IPS-11a (cell line): ENCODE measurements at regions not wholly inside any gene's neighbourhood (a gene's known extent, or its start where the extent isn't known, plus 50 kb on each side); places are given as distances from the start of the nearest gene placed in this dataset.
"Not testable (repeated sequence)": the region's sequence is repeated elsewhere in the genome, so short reads cannot be mapped to it uniquely, and the experiment has no call there.

Experiments
- H3K4me3 ChIP-seq: one replicate; pipeline ENCODE4 v1.5.1; 2013; ENCODE audit warnings: low read depth, low read length, control low read depth

DNA sequence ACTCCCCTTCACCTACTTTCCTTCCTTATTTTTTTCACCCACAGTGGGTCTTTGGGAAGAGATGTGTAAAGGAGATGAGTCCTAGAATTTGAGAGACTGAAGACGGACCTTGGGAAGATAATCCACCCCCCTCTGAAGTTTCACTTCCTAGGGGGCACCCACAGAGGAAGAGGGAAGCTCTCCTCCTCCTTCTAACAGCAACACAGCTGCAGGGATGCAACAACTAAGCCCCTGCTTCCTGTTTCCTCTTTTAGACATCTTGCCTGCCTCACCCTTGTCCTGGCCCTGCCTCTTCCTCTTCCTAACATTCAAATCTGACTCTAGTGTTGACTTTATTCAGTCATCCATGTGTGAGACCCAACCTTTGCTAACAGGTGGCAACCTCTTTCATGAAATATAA is 424.6 kb downstream of the BUD13 start:
- H3K4me3 ChIP-seq = no peak overlapping the region

- H3K4me3 ChIP-seq = no peak overlapping the region
These were observed 427.2 kb downstream of the BUD13 start for GRCh38 chr11:116345575-116345974.

DNA sequence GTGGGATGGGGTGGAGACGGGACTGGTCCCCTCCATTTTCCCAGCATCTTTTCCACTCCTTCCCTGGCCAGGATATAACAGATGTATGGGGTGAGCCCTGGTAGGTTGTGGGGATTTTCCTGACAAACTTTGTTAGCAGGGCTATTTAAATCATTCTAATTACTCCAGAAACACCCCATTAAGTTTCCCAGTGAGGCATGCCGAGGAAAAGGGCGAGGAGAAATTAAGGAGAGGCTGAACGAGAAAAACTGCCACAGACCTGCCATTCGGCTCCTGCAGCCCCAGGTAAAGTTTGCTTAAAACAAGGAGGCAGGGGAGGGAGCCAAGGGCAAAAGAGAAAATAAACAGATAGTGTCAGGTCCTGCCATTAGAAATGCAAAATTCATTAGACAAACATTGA is 428.2 kb downstream of the BUD13 start:
- H3K4me3 ChIP-seq = no peak overlapping the region

DNA sequence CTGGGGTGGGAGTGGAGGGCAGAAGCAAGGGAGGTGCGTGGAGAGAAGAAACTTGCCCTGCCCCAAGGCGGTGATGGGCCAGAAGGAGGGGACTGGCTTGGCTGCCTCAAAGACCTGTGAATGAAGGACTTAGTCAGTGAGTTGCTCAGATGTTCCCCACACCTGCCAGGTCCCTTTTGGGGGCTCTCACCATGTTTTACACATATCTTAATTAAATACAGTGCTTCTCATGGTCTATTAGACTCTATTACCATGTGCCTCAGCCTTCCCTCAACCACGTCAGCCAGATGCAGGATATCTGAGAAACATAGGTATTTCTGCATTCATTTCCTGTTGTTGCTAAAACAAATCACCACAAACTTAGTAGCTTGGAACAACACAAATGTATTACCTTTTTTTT is 429.5 kb downstream of the BUD13 start:
- no peak overlapping the region for H3K4me3 ChIP-seq

DNA sequence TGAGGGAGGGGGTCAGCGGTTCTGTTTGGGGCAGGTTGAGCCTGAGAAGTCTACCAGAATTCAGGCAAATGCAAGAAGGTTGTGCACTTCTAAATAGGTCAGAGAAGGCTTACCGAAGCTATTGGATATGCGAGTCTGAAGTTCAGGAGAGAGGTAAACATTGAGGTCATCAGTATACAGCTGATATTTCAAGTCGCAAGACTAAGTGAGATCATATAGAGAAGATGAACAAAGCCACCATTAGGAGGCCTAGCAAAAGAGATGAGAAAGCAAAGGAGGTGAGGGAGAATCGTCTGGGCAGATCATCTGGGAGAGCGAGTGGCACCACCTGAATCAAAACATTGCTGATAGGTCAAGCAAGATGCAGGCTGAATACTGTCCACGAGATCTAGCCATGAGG is 430.6 kb downstream of the BUD13 start:
- H3K4me3 ChIP-seq = no peak overlapping the region

DNA sequence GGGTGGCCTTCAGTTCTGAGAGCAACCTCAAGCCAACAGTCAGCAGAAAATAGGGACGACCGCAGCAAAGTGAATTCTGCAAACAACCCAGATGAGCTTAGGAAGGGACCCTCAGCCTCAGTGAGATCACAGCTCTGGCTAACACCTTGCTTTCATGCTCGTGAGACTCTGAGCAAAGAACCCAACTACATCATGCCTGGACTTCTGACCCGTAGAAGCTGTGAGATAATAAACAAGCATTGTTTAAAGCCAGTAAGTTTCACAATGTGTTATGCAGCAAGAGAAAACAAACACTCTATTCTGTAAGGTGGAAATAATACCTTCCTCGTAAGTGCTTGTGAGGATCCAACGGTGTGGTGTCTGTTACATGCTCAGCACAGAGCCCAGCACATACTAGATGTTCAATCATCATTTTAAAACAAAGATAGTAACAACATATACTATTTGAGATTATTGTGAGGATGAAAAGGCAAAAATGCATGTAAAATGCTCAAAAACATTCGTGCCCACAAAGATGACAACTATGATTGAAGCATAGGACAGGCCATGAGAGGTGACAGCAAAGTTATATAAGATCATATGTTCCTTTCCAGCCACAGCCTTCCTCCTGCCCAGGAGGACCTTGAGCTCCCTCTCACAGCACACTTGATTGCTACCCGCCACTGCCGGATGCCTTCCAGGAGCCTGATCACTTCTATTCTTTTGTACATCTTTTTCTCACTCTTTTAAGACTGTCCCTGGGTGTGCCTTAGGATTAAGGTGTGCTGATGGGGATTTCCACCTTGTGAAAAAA is 433.3 kb downstream of the BUD13 start:
- no peak overlapping the region for H3K4me3 ChIP-seq

- not testable (repeated sequence) for H3K4me3 ChIP-seq
These were observed 434.3 kb downstream of the BUD13 start for GRCh38 chr11:116338500-116338899.

- H3K4me3 ChIP-seq = no peak overlapping the region
These were observed 436.2 kb downstream of the BUD13 start for GRCh38 chr11:116336540-116336939.

DNA sequence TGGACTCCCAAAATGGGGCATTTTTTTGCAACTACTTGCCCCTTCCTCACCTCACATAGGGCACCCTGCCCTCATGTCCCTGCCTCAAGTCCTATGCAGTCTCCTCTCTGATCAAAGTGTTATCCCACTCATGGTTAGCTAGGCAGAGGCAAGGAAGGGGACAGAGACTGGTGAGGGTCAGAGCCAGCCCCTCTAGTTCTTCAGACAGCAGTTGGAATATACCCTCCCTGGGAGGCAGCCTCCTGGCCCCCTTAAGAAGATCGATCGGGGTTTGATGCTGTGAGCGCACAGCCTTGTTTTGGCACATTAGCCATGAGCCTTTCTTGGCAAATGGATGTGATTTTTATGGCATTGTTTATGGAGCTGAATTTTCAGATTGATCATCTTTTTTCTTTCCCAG is 436.9 kb downstream of the BUD13 start:
- H3K4me3 ChIP-seq = no peak overlapping the region

DNA sequence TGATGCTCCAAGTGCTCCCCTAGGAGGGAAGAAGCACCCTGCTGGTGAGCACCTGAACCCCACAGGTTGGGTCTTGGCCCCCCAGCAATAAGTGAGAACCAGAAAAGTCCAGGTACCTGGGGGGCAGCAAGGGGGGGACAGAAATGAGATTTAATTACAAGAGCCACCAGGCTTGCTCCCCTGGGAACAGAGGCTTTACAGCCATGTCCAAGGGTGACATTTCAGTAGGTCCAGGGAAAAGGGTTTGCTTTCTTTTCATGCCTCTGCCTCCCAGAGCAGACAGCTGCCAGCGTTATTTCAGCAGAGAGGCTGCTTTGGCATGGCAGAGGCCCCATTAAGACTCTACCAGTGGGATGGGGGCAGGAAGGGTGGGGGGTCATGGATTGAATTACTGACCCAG is 437.7 kb downstream of the BUD13 start:
- no peak overlapping the region for H3K4me3 ChIP-seq

GRCh38 chr11:116334596-116334995 is 438.2 kb downstream of the BUD13 start:
- H3K4me3 ChIP-seq = no peak overlapping the region

GRCh38 chr11:116333001-116333535 is 439.7 kb downstream of the BUD13 start:
- H3K4me3 ChIP-seq = no peak overlapping the region

DNA sequence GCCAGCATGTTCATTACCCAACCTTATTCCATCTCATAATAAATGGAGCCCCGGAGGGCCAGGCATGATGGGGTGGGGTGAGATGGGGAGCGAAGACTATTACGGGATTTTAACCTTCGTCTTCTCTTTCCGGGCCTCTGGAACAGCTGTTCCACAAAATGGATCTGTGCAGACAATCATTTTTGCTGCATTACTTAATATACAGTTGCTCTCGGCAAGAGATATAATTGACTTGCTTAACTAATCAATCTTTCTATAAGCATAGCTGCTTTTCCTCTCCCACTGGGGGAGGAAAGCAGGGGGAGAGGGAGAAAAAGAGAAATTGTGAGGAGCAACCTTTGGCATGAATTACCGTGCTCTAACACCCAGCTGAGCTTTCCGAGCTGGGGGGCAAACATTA is 440.4 kb downstream of the BUD13 start:
- H3K4me3 ChIP-seq = no peak overlapping the region

- H3K4me3 ChIP-seq = no peak overlapping the region
These were observed 441.4 kb downstream of the BUD13 start for GRCh38 chr11:116331381-116331780.

- no peak overlapping the region for H3K4me3 ChIP-seq
These were observed 442.2 kb downstream of the BUD13 start for GRCh38 chr11:116330439-116331185.

GRCh38 chr11:116329354-116330090 is 443.3 kb downstream of the BUD13 start:
- H3K4me3 ChIP-seq = no peak overlapping the region

DNA sequence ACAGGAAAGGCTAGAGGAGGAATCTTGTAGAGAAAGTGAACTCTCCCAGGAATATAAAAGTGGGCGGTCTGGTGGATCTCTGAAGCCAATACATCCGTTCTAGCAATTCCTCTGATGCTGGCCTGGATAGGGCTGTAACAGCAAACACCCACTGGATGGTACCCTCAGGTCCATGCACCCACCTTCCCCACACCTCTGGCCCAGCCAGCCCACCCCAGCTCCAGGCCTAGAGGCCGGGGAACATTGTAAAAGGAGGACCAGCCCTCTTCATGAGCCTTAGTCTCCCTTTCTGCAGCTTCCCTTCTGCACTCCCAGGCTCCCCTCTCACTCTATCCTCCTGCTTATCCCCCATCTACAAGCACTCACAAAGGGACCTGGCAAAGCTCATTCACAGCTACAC is 443.9 kb downstream of the BUD13 start:
- no peak overlapping the region for H3K4me3 ChIP-seq

DNA sequence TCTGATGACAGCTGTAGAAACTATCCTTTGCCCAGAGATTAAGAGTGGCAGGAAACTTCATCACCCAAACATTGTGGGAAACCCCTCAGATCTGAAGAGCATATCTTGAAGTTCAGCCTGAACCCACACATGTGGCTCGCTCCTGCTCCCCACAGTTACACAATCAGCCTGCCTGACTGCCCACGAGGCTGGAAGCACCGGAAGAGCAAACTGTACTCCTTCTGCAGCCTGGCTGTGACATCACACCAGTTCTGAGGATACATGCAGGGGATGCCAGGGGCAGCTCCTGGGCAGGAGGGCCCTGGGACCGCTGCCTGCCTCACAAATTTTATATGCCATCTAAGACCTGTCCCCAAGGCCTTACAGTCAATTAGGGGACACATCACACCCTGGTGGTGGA is 444.4 kb downstream of the BUD13 start:
- no peak overlapping the region for H3K4me3 ChIP-seq

GRCh38 chr11:116326146-116326545 is 446.6 kb downstream of the BUD13 start:
- H3K4me3 ChIP-seq = no peak overlapping the region

GRCh38 chr11:116325247-116325646 is 447.5 kb downstream of the BUD13 start:
- H3K4me3 ChIP-seq = no peak overlapping the region

GRCh38 chr11:116324077-116324476 is 448.7 kb downstream of the BUD13 start:
- H3K4me3 ChIP-seq = not testable (repeated sequence)
